HG02943 (cell line): ENCODE measurements at regions not wholly inside any gene's neighbourhood (a gene's known extent, or its start where the extent isn't known, plus 50 kb on each side); places are given as distances from the start of the nearest gene placed in this dataset.
"Not testable (repeated sequence)": the region's sequence is repeated elsewhere in the genome, so short reads cannot be mapped to it uniquely, and the experiment has no call there.

ENCODE experiments used
- ATAC-seq: cut with Tn5 transposase; IDR thresholded peaks from one replicate; pipeline ENCODE4 v1.9.1; 2021; ENCODE audit warnings: mild to moderate bottlenecking, low read depth, moderate library complexity; ENCODE audit not compliant: unreplicated experiment

DNA sequence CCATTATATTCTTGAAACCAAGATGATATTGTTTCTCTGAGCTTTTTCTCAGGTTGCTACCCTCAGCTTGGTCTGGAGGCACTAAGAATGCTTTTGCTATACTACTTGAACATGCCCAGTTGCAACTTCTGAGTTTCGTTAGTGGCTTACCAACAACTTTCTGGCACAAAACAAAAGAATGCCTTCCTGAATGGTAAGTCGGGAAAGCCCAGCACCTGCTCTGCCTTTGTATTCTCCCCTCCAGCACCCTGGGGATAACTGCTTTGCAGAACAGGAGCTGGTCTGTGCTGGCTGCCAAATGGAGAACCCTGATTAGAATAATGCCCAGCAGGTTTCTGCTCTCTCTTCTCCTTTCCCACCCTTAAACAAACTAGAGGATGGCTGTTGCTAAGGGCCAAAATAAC is 149.3 kb downstream of the TGFB2 start:
- ATAC-seq, result no peak

DNA sequence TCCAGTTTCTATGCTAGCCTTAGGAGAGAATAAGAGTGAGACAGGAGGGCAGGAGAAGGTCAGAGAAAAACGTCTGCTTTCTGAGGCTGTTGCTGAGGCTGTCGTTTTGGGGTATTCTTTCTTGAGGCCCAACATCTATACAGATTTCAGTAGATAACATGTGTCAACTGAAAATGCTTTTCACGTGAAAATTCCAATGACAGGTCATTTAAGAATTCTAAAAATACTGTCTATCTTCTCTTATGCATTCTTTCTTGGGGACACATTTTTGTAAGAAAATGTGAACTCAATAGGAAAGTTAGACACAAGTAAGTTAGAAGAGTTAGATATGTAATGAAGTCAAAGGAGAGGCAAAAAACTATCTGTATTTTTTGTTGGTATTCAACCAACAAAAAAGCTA is 150.8 kb downstream of the TGFB2 start:
- no peak for ATAC-seq

DNA sequence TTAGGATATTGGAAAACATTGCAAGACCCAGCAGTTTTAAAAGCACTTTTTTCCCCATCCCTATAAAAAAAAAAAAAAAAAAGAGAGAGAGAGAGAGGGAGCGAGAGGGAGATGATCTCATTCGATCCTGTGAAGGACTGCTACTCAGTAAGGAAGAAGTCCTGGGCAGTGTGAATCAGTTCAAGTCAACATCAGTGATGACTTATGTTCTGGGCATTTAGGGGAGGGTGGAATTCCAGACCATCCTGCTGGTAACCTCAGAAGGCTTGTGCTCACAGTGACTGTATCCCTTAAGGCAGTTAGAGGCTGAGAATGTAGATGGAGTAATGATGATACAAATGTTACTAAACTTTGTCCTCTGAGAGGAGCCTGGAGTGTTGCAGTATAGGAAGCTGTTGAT is 151.4 kb downstream of the TGFB2 start:
- ATAC-seq, result no peak

DNA sequence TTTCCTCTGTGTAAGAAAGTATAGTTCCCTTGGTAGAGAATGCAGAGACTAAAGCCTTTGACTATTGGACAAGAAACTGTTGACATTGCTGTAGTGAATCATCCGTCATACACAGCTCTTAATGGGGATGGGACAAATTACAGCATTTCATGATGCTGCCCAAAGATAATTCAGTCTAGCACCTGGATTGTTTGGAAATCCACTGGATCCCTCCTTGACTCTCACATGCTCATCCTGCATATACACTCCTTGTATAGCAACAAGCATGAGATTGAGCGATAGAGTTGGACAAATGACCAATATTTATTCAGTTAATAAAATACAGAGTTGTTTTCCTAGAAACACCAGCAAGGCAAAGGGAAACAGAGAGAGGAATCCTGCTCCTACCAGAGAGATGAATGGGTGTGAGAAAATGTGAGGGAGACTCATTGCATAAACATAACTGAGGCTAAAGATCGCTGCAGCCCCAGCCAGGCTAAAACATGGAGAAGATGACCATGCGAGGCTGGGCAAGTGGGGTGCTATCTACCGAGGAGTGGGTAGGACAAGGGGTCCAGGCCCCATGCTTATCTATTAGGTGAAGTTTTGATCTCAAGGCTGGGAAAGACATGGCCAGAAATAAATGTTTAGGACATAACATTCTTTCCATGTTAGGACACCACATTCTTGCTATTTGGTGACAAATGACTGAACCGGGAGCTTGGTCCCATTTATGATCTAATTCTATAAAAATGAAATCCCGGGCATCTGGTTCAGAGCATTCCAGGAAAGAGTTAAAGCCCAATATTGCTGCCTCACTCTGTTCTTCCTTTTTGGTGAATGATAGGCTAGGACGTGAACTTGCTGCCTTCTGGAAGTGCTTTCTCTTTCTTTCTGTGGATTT is 153.2 kb downstream of the TGFB2 start:
- ATAC-seq, result no peak

DNA sequence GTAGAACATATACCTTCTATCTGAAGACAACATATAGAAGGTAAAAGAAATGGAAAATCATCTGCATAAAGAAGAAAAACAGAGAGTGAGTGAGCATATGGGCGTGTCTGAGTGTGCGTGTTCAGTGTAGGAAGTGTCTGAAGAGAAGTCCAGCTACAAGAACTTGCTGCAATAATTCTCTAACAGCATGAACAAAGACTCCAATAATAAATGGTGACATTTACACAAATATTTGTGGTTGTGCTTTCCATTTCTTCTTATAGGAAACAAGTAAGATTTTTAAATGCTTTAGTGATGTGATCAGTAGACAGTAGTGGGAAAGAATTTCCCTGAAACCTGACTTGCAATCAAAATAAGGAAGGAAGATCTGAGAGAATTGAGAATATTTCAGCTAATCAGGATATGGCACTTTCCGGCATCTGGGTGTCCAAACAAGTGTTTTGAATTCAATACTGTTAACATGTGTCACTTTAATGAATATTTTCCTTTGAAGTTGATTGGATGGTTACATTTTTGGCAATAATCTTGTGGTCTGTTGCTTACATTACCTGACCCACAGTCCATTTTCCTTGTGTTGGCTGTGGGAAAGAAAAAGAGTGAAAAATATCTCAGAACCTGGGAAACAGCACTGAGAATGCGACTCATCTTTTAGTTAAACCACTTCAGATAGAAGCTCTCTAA is 154.0 kb downstream of the TGFB2 start:
- no peak for ATAC-seq

DNA sequence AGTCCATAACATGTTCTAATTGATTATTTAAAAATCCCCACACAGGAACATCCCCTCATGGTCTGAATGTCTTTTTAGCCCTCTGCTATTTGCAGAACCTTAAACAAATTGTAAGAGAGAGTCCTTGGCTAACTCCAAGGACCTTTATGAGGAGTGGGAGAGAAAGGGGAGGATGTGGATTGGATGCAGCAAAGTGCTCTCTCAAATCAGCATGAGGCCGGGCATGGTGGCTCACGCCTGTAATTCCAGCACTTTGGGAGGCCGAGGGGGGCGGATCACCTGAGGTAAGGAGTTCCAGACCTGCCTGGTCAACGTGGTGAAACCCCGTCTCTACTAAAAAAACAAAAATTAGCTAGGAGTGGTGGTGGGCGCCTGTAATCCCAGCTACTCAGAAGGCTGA is 154.8 kb downstream of the TGFB2 start:
- ATAC-seq, result no peak

DNA sequence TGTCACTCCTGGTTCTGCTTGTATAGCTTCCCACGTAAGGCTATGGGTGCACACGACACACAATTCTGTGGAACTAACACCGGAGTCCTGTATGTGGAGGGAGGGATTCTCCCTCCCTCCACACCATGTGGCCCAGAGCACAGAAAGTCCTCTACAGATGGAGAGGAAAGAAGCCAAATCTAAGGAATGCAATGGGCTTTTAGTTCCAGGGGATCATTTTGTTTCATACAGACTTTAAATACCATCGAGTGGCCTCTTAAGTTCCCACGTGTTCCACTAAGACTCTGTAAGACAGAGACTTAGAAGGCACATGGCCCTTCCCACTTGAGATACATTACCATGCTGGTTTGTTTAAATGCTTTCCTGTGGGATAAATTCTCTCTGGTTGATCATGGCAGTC is 156.0 kb downstream of the TGFB2 start:
- no peak for ATAC-seq

DNA sequence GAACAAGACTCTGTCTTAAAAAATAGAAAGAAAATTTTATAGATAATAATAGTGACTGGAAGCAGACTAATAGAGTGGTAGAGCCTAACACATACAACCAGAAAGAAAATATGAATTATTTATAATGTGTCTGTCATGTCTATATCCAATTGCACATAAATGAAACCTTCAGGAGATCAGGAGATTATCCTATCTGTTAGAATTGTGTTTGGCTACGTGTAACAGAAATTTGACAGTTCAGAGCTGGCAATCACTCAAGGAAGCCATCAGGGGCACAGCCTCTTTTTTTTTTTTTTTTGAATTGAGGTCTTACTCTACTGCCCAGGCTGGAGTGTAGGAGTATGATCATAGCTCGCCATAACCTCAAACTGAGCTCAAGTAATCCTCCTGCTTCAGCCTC is 157.2 kb downstream of the TGFB2 start:
- ATAC-seq, result no peak

DNA sequence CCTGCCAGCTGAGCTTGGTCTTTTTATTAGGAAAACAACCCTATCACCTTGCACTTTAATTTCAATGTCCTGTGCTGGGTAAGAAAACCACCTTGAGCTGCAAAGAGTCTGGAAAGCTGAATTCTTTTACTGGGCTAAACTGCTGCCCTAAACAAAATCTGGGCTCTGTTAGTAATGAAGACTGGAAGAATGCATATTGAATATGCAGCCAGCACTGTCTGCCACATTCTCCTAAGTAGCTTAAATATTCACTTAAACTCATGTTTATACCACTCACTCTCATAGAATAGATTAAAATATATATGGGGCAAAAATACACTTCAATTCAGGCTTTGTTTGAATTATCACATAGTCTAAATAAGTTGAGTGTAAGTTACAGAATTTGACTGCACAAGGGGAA is 158.0 kb downstream of the TGFB2 start:
- no peak for ATAC-seq

DNA sequence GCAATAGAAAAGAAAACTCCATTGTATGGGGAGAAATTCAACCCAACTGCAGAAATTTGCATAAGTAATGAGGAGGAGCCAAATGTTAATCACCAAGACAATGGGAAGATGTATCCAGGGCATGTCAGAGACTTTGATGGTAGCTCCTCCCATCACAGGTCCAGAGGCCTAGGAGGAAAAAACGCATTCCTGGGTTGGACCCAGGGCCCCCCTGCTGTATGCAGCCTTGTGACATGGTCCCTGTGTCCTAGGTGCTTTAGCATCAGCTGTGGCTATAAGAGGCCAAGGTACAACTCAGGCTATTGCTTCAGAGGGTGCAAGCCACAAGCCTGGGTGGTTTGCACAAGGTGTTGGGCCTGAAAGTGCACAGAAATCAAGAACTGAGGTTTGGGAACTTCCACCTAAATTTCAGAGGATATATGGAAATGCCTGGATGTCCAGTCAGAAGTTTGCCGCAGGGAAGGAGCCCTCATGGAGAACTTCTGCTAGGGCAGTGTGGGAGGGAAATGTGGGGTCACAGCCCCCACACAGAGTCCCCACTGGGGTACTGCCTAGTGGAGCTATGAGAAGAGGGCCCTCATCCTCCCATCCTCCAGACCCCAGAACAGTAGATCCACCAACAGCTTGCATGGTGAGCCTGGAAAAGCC is 162.3 kb downstream of the TGFB2 start:
- no peak for ATAC-seq

DNA sequence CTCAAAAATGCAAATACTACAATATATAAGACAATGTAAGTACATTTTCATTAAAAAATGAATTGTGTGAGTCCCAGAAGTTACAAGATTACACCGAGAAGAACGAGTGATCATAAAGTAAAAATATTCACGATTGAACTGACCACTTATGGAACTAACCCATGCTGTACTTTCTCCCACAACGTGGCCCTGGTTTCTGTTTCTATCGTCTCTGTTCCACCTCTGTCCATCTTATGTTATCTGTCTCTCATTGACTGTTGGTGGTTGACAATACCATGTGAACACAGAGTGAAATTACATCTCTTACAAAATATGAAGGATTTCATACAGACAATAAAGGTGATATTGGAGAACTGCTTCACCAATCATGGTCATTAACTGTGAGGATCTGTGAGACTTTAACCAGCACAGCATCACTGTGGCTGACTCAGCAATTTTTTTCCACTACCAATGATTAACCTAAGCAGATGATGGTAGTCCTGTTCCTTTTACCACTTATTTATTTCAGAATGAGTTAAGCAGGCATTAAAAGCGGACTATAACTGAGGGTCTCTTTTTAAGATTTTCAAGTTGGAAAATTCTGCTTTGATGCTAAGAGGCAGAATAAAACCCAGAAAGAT is 165.1 kb downstream of the TGFB2 start:
- no peak for ATAC-seq

DNA sequence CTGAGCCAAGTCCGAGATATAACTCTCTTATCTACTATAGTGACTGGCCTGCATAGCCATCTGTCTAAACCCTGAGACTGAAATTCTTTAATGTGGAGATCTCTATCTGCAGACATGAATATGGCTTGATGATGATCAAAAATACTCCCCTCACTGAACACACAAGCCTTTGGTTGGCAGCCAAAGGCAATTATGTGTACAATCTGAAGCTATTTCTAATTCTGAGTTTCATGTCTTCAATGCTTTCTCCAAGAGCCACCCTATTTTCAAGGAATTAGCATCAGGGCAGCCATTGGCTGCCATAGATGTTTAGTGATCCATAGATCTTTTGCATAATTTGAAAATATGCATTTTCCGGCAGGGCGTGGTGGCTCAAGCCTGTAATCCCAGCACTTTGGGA is 168.2 kb downstream of the TGFB2 start:
- ATAC-seq, result no peak

DNA sequence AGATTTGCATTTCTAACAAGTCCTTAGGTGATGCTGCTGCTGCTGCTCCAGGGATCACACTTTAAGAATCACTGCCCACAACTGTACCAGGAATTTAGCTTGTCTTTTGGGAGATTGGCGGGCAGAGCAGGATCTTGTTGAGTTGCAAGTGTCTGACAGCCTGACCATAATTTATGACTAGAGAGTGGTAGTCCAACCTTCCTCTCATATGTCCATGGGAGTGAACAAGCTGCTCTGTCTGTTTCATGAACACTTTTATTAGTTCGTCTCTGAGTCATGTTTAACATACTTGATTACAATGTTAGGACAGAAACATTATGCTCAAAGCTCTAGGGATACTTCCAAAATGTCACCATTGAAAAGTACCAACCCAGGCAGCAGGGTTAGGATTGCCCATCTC is 169.6 kb downstream of the TGFB2 start:
- no peak for ATAC-seq

DNA sequence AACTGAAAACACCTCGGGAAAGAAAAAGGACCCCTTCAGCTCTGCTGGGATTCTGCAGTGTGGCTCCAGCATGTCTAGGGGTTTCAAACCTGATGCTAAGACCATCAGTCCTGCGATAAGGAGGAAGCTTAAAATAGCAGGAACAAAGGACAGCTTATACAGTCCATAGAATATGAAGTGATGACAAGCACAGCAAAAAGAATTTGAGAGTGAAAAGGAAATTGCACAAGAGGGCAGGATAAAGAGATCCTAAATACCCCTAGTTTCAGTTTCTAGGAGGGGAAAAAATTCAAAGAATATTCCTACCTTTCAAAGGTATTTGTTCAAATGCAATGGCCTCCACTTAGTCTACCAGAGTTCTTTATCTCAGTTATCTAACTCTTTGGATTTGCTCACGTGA is 171.4 kb downstream of the TGFB2 start:
- ATAC-seq, result no peak

DNA sequence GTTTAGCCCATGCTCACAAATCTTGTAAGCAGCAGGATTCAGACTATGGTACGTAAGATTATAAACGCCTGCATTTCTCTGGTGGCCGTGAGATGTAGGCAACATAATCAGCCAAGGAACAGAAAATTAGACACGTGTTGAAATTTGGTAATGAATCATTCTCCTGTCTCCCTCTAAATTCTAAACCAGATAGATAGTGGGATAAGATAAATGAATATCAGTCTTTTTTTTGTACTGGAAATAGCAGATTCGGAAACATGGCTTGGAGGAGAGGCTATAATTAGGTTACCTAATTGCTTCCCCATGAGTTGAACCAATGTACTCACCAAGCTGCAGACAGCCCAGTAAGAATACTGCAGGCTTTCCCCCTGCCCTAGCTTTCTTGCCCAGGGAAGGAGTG is 172.3 kb downstream of the TGFB2 start:
- ATAC-seq, result no peak

DNA sequence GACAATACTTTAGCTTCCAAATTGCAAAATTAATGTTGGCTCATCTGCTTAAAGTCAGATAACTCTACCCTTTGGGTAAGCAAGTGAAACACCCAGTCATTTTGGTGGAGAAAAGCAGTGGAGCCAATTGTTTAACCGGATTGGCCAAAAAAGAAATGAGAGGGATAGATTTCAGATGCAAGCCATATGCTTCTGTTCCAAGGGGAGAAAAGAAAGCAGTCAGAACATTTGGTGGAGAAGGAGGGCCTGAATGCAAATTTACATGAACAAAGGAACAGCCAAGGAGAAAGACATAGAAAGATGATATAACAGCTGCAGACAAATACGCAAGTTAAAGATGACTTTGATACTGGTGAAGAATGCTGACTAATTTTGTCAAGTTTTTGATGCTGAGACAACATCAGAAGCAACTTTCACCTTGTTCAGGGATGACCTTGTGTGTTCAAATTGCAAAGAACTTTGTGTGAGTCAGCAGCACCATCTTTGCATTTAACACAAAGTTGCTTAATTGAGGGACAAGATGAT is 173.1 kb downstream of the TGFB2 start:
- no peak for ATAC-seq

DNA sequence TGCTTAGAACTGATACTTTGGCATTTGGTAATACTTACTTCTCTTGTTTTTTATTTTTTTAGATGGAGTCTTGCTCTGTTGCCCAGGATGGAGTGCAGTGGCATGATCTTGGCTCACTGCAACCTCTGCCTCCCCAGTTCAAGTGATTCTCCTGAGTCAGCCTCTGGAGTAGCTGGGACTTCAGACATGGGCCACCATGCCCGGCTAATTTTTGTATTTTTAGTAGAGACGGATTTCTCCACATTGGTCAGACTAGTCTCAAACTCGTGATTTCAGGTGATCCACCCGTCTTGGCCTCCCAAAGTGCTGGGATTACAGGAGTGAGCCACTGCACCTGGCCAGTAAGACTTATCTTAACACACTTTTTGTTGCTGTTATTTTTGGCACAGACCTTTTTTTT is 175.5 kb downstream of the TGFB2 start:
- ATAC-seq, result not testable (repeated sequence)

DNA sequence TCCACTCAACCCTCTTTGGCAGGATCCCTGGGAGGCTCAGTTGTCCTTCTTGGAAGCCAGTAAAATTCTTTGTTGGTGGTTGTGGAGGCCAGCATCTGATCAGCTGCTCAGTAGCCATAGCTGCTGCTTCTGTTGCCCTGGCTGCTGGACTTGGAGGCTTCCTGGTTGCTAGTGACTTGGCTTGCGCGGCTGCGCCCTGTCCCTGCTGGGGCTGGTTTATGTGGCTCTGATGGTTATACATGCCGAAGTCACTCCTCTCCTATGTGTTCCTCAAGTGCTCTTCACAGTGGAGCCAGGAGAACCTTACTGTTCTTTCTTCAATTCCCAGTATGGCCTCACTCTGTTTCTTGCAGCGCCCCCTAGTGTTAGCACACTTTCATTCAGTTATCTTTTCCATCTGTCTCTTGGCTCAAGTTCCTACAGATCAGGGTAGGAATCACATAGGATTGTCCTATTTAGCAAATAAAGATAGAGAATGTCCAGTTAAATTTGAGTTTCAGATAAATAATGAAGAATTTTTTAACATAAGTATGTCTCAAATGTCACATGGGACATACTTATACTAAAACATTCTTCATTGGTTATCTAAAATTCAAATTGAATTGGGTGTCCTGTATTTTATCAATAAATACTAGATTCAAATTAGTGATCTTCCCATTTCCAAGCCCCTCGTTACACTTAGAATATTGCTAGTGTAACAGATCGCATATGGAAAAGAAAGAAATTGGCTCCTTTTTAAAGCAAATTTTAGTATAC is 176.5 kb downstream of the TGFB2 start:
- ATAC-seq, result no peak

DNA sequence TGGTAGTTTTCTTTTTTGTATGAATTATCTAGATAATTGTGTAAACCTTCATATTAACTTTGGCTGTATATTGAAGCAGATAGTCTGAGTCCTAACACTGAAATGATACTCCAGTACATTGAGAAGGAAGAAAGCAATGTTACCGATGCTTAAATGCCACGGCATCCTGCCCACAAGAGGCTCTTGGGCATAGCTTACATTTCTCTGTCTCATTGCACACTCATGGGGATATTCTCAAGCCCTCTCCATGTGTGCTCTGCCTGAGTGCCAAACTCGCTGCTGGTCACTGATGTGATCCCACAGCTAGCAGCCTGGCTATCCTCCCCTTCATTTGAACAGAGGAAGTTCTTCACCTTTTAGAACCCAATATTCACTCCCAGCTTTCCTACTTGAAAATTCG is 179.4 kb downstream of the TGFB2 start:
- no peak for ATAC-seq

DNA sequence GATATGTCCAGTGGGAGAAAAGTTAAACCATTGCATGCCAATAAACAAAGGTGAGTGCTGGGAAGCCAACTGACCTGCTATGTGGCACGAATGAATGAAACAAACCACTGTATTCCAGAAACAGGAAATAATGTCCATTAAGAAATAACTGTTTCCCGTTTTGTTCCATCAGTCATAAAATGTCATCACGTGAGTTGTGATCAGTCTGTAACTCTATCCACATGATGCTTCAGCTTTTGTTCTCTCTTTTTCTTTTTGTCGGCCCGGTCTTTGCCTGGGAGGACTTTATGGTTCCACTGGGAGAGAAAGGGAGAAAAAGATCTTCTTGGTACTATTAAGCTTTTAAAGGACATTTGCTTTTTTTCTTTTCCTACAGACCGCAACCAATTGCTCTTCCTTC is 179.9 kb downstream of the TGFB2 start:
- no peak for ATAC-seq
